Panc1 (cell line): ENCODE measurements at regions not wholly inside any gene's neighbourhood (a gene's known extent, or its start where the extent isn't known, plus 50 kb on each side); places are given as distances from the start of the nearest gene placed in this dataset.

Experiments used
- POLR2AphosphoS5 ChIP-seq: IDR thresholded peaks from 2 replicates; pipeline ENCODE4 v1.6.1; 2012; ENCODE audit warnings: mild to moderate bottlenecking, low read depth, low read length, moderate library complexity
- TCF7L2 ChIP-seq: IDR thresholded peaks from 2 replicates; pipeline ENCODE4 v1.6.1; 2011; ENCODE audit warnings: mild to moderate bottlenecking, low read depth, low read length, inconsistent platforms
- TF ChIP-seq, protein P1 (sequence below), 2 experiments: IDR thresholded peaks; 2 replicates each; pipeline ENCODE4 v1.6.1; 2011 to 2012; ENCODE audit warnings: low read depth in 2 of 2, control low read depth in 1 of 2, low read length in 1 of 2, mild to moderate bottlenecking in 1 of 2, moderate library complexity in 1 of 2; ENCODE audit not compliant: insufficient read depth in 1 of 2
- TF ChIP-seq, protein P2 (sequence below): fragments of 450-650 bp; IDR thresholded peaks from 2 replicates; pipeline ENCODE4 v1.5.1; 2017; ENCODE audit warnings: mild to moderate bottlenecking

DNA sequence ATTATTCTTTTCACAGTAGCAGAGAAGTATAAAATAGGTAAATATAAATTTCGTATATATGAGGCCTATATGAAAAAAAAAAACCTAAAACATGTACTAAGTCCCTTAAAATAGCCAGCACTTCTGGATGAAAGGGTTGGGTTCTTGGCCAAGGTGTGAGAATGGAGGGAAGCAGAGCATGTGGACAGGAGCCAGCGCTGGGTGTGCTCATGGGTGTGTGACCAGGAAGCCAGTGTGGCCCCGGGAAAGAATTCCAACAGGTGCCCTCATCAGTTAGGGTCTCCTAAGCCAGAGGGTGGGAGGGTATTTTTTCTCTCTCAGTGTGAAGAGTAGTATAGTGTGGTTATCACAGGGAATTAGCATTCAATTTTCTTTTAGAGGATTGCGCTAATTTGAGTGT, 401.9 kb upstream of the IGFBP3 start:
- TF ChIP-seq POLR2AphosphoS5 (no peak), TCF7L2 (no peak)
- TF ChIP-seq, protein P1, sequence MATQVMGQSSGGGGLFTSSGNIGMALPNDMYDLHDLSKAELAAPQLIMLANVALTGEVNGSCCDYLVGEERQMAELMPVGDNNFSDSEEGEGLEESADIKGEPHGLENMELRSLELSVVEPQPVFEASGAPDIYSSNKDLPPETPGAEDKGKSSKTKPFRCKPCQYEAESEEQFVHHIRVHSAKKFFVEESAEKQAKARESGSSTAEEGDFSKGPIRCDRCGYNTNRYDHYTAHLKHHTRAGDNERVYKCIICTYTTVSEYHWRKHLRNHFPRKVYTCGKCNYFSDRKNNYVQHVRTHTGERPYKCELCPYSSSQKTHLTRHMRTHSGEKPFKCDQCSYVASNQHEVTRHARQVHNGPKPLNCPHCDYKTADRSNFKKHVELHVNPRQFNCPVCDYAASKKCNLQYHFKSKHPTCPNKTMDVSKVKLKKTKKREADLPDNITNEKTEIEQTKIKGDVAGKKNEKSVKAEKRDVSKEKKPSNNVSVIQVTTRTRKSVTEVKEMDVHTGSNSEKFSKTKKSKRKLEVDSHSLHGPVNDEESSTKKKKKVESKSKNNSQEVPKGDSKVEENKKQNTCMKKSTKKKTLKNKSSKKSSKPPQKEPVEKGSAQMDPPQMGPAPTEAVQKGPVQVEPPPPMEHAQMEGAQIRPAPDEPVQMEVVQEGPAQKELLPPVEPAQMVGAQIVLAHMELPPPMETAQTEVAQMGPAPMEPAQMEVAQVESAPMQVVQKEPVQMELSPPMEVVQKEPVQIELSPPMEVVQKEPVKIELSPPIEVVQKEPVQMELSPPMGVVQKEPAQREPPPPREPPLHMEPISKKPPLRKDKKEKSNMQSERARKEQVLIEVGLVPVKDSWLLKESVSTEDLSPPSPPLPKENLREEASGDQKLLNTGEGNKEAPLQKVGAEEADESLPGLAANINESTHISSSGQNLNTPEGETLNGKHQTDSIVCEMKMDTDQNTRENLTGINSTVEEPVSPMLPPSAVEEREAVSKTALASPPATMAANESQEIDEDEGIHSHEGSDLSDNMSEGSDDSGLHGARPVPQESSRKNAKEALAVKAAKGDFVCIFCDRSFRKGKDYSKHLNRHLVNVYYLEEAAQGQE (IDR thresholded peaks at IDR 0.05; ENCODE audit: insufficient read depth in 1 of 2, low read depth in 2 of 2, low read length in 1 of 2): no peak
- TF ChIP-seq, protein P2, sequence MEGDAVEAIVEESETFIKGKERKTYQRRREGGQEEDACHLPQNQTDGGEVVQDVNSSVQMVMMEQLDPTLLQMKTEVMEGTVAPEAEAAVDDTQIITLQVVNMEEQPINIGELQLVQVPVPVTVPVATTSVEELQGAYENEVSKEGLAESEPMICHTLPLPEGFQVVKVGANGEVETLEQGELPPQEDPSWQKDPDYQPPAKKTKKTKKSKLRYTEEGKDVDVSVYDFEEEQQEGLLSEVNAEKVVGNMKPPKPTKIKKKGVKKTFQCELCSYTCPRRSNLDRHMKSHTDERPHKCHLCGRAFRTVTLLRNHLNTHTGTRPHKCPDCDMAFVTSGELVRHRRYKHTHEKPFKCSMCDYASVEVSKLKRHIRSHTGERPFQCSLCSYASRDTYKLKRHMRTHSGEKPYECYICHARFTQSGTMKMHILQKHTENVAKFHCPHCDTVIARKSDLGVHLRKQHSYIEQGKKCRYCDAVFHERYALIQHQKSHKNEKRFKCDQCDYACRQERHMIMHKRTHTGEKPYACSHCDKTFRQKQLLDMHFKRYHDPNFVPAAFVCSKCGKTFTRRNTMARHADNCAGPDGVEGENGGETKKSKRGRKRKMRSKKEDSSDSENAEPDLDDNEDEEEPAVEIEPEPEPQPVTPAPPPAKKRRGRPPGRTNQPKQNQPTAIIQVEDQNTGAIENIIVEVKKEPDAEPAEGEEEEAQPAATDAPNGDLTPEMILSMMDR: no peak
